Caco-2 (cell line): ENCODE measurements at regions not wholly inside any gene's neighbourhood (a gene's known extent, or its start where the extent isn't known, plus 50 kb on each side); places are given as distances from the start of the nearest gene placed in this dataset.

Experiments
- BruUV-seq: library from RNA; stranded (reverse); fragments of 400-500 nt; replicated peaks from 2 replicates; lab custom pipeline; 2021; lab: Mats Ljungman, UMichigan
- CTCF ChIA-PET: fragments of 300-600 bp; sonication (Branson Sonifier 250); formaldehyde crosslinking; loops from one replicate; lab custom pipeline; 2022; ENCODE audit warnings: antibody characterized with exemption; lab: Charles Lee
- POLR2A ChIA-PET: fragments of 300-600 bp; sonication (Branson Sonifier 250); formaldehyde crosslinking; loops from one replicate; lab custom pipeline; 2022; ENCODE audit warnings: antibody characterized with exemption; lab: Charles Lee
- DNase-seq, 2 experiments: peaks; one replicate each; pipeline versions ENCODE4 v3.0.0 to v3.0.0-alpha.2; 2020 to 2022
- H3K27me3 ChIP-seq: replicated peaks from 2 replicates; pipeline ENCODE4 v1.6.0; 2011; ENCODE audit warnings: low read length; ENCODE audit not compliant: control insufficient read depth, insufficient read depth
- H3K36me3 ChIP-seq: 2 replicates; pipeline ENCODE4 v1.5.1; 2011; ENCODE audit warnings: low read length; ENCODE audit not compliant: control insufficient read depth, insufficient read depth
- H3K4me1 ChIP-seq: fragments of 250-450 bp; sonication (Bioruptor Pico); 2 replicates; pipeline ENCODE4 v1.5.1; 2020; ENCODE audit warnings: mild to moderate bottlenecking
- H3K4me3 ChIP-seq: 2 replicates; pipeline ENCODE4 v1.5.1; 2011; ENCODE audit warnings: low read depth, mild to moderate bottlenecking, control low read depth, low read length
- H3K9me3 ChIP-seq: fragments of 250-450 bp; sonication (Bioruptor Pico); 2 replicates; pipeline ENCODE4 v1.5.1; 2020; ENCODE audit warnings: mild to moderate bottlenecking, moderate library complexity
- H3K27ac Mint-ChIP-seq: one replicate; pipeline ENCODE4 v1.8.0; 2022; ENCODE audit warnings: mixed read lengths; ENCODE audit not compliant: unreplicated experiment
- H3K27me3 Mint-ChIP-seq: one replicate; pipeline ENCODE4 v1.8.0; 2022; ENCODE audit warnings: mixed read lengths; ENCODE audit not compliant: insufficient read depth, unreplicated experiment
- H3K36me3 Mint-ChIP-seq: one replicate; pipeline ENCODE4 v1.8.0; 2022; ENCODE audit warnings: mild to moderate bottlenecking, mixed read lengths; ENCODE audit not compliant: insufficient read depth, unreplicated experiment
- H3K4me1 Mint-ChIP-seq: one replicate; pipeline ENCODE4 v1.8.0; 2022; ENCODE audit warnings: low read depth, mixed read lengths; ENCODE audit not compliant: unreplicated experiment
- H3K4me3 Mint-ChIP-seq: one replicate; pipeline ENCODE4 v1.8.0; 2022; ENCODE audit warnings: mild to moderate bottlenecking, moderate library complexity, mixed read lengths; ENCODE audit not compliant: unreplicated experiment
- H3K9me3 Mint-ChIP-seq: one replicate; pipeline ENCODE4 v1.8.0; 2022; ENCODE audit warnings: mixed read lengths; ENCODE audit not compliant: unreplicated experiment
- CTCF ChIP-seq, 2 experiments: fragments of 200-600 bp in 1 of 2; IDR thresholded peaks; 1 replicate in 1 of 2; 2 replicates in 1 of 2; pipeline versions ENCODE4 v1.5.1 to v1.8.0; 2011 to 2022; ENCODE audit warnings: antibody characterized with exemption in 1 of 2, control low read depth in 1 of 2, inconsistent platforms in 1 of 2, low read depth in 1 of 2, low read length in 1 of 2, mild to moderate bottlenecking in 1 of 2, moderate library complexity in 1 of 2; ENCODE audit not compliant: insufficient read depth in 1 of 2, severe bottlenecking in 1 of 2, unreplicated experiment in 1 of 2
- intact Hi-C: fragments of 100-400 bp; cut with micrococcal nuclease; formaldehyde crosslinking; loops from one replicate; pipeline ENCODE4 v1.10.0; 2022; ENCODE audit not compliant: unreplicated experiment

- ChIA-PET CTCF (no interaction called here), POLR2A (no interaction called here)
- no peak for TF ChIP-seq CTCF (IDR thresholded peaks at IDR 0.05; ENCODE audit: insufficient read depth in 1 of 2, low read depth in 1 of 2, low read length in 1 of 2, severe bottlenecking in 1 of 2, unreplicated experiment in 1 of 2)
- Mint-ChIP-seq H3K27ac (peak overlapping the region; percentile 3), H3K27me3 (no peaks in the 10 kb centered on the region), H3K36me3 (peaks cover 5% of the 10 kb centered on the region), H3K4me3 (no peak overlapping the region), H3K4me1 (peaks cover 22% of the 10 kb centered on the region), H3K9me3 (no peaks in the 10 kb centered on the region)
- BruUV-seq, result no TSS peak
- H3K4me1 ChIP-seq, result peaks cover 10% of the 10 kb centered on the region
- DNase-seq, result no peak
- intact Hi-C loops, result no loop called here
- no peaks in the 10 kb centered on the region for H3K36me3 ChIP-seq
- H3K9me3 ChIP-seq, result no peaks in the 10 kb centered on the region
- no peaks in the 10 kb centered on the region for H3K27me3 ChIP-seq
- H3K4me3 ChIP-seq, result no peak overlapping the region
These were observed 51.3 kb upstream of the SP3 start for GRCh38 chr2:174016447-174016846.

- TF ChIP-seq CTCF (IDR thresholded peaks at IDR 0.05; ENCODE audit: insufficient read depth in 1 of 2, low read depth in 1 of 2, low read length in 1 of 2, severe bottlenecking in 1 of 2, unreplicated experiment in 1 of 2), result no peak
- Histone ChIP-seq H3K36me3 (no peaks in the 10 kb centered on the region), H3K4me1 (peaks cover 20% of the 10 kb centered on the region), H3K4me3 (no peak overlapping the region), H3K9me3 (no peaks in the 10 kb centered on the region), H3K27me3 (no peaks in the 10 kb centered on the region)
- no TSS peak for BruUV-seq
- Mint-ChIP-seq H3K27me3 (no peaks in the 10 kb centered on the region), H3K4me3 (no peak overlapping the region), H3K27ac (no peak overlapping the region), H3K36me3 (peaks cover 5% of the 10 kb centered on the region), H3K4me1 (peaks cover 24% of the 10 kb centered on the region), H3K9me3 (no peaks in the 10 kb centered on the region)
- CTCF ChIA-PET, result no interaction called here
- no peak for DNase-seq
- POLR2A ChIA-PET, result no interaction called here
- intact Hi-C loops, result no loop called here
These were observed 50.3 kb upstream of the SP3 start for GRCh38 chr2:174015428-174015827.
